GM12875 (cell line): ENCODE measurements at regions not wholly inside any gene's neighbourhood (a gene's known extent, or its start where the extent isn't known, plus 50 kb on each side); places are given as distances from the start of the nearest gene placed in this dataset.

ENCODE experiments used
- H3K4me3 ChIP-seq: one replicate; pipeline ENCODE4 v1.5.1; 2011; ENCODE audit warnings: low read depth, low read length, control low read depth
- TF ChIP-seq, protein P1 (sequence below): IDR thresholded peaks from 2 replicates; pipeline ENCODE4 v1.5.1; 2011; ENCODE audit warnings: low read depth, mild to moderate bottlenecking, control low read depth, inconsistent platforms, low read length, moderate library complexity, borderline replicate concordance; ENCODE audit not compliant: insufficient read depth

DNA sequence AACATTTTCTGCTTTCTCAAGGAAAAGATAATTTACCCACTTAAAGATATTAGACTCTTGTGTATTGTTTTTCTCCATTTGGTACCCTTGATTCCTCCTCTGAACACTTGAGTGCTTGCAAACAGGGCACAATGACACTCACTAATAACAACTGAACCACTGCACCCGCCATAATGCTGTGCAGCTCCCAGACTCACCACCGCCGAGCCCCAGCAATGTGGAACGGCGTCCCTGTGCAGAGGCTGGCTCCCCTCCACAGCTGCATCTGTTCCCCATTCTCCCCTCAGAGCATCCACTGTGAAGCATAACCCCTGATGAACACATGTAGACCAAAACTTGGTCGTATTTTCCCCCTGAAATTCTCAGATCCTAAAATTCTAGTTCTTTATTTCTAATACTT is 276.2 kb upstream of the PLSCR5 start:
- H3K4me3 ChIP-seq = no peak overlapping the region
- TF ChIP-seq, protein P1, sequence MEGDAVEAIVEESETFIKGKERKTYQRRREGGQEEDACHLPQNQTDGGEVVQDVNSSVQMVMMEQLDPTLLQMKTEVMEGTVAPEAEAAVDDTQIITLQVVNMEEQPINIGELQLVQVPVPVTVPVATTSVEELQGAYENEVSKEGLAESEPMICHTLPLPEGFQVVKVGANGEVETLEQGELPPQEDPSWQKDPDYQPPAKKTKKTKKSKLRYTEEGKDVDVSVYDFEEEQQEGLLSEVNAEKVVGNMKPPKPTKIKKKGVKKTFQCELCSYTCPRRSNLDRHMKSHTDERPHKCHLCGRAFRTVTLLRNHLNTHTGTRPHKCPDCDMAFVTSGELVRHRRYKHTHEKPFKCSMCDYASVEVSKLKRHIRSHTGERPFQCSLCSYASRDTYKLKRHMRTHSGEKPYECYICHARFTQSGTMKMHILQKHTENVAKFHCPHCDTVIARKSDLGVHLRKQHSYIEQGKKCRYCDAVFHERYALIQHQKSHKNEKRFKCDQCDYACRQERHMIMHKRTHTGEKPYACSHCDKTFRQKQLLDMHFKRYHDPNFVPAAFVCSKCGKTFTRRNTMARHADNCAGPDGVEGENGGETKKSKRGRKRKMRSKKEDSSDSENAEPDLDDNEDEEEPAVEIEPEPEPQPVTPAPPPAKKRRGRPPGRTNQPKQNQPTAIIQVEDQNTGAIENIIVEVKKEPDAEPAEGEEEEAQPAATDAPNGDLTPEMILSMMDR = no peak

DNA sequence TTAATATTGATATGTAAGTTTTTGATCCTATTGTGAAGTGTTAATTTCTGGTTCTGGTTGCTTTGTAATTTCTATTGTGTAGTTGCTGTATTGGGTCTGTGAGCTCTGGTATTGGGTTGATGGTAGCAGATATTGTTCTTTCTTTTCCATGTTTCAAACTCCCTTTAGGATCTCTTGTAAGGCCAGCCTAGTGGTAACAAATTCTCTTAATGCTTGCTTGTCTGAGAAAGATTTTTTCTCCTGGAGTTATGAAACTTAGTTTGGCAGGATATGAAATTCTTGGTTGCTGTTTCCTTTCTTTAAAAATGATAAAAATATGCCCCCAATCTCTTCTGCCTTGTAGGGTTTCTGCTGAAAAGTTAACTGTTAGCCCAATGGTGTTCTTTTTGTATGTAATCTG is 268.6 kb upstream of the PLSCR5 start:
- no peak overlapping the region for H3K4me3 ChIP-seq
- TF ChIP-seq, protein P1 = no peak

DNA sequence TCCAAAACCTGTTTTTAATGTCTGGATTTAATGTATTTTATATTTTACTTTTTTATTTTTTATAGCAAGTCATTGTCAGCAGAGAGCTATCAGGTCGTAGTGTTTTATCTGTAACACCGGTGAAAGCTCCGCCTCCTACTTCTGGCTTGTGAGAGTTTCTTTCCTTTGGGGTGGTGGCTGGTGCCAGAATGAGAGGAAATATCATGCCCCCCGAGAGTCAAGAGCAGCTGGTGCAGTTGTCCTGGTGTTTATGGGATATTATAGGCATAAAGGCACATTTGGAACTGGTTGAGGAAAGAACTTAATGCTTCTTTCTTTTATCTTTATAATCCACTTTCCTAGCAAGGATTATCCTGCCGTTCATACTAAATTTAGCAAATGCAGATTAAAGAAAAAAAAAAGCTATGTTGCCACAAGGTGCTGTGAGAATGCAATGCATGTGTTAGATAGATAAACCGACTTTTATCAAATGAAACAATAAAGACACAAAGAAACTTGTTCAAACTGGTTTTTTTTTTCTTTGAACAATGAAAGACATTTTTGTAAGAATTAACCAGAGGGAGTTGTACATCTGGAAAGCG is 260.1 kb upstream of the PLSCR5 start:
- H3K4me3 ChIP-seq = no peak overlapping the region
- TF ChIP-seq, protein P1 = no peak

DNA sequence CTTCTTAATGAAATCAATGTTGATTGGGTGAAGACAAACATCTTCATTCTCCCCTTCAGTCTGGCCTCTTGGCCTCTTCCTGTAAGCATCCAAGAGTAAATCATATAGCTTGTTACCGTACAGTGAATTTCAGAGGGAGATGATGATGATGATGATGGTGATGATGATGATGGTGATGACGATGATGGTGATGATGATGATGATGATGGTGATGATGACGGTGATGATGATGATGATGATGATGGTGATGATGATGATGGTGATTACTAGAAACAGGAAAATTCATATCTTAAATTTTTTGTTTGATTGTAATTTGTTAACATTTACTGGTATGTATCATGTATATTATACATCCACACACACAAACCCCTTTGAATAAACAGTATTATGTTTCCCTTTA is 256.1 kb upstream of the PLSCR5 start:
- H3K4me3 ChIP-seq = no peak overlapping the region
- TF ChIP-seq, protein P1 = no peak

DNA sequence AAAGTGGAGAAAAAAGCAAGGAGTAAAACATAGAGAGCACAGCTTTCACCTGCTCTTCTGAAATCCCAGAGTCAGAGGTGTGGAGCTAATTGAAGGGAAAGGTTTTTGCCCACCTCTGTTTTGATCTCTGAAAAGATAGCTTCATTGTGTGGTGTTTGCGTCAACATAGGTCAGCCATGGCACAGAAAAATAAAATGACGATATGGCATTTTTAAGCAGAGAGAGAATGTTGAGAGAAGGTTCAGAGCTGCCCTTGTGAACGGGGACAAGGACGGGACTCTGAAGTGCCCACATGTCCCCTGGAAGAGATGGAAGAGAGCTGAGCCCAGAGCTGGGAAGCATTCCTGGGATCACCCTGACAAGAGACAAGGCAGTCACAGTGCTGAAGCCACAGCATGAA is 249.4 kb upstream of the PLSCR5 start:
- TF ChIP-seq, protein P1 = no peak
- H3K4me3 ChIP-seq = no peak overlapping the region

DNA sequence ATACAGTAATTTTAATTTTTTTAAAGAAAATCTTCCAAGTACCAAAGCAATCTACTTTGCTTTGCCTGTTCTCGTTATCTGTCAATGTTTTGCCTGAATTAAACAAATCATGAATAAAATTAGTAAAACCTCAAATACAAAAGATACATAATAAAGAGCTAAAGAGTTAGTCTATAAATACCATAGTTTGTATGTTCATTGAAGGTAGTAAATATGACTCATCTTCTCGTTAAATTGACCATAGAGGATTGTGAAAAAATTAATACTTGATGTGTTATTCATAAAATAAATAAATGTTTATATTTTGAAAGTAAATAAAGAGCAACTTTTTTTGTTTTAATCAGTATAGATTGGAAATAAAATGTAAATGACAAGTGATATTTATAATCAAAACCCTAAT is 246.5 kb upstream of the PLSCR5 start:
- TF ChIP-seq, protein P1 = no peak
- no peak overlapping the region for H3K4me3 ChIP-seq

DNA sequence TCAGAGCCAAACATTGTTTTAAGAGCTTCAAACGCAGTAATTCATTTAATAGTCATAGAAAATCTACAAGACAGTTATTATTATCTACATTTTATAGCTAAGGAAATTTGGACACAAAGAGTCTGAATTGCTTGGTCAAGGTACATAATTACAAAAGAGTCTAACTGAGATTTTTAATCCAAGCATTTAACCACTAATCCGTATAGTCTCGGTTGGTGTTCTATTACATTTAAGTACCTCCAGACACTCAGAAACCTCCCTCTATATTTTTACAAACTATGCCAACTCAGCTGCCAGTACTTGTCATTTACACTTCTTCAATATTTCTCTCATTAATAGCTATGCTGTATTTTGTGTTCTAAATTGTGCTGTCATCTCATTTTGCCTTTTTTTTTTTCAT is 240.2 kb upstream of the PLSCR5 start:
- TF ChIP-seq, protein P1 = no peak
- no peak overlapping the region for H3K4me3 ChIP-seq
